HG03108 (cell line): ENCODE measurements at regions not wholly inside any gene's neighbourhood (a gene's known extent, or its start where the extent isn't known, plus 50 kb on each side); places are given as distances from the start of the nearest gene placed in this dataset.
A peak's percentile ranks its signal among the peaks of the same experiment; 100 is the strongest.
"Not testable (repeated sequence)": the region's sequence is repeated elsewhere in the genome, so short reads cannot be mapped to it uniquely, and the experiment has no call there.

ENCODE experiments used
- ATAC-seq: cut with Tn5 transposase; IDR thresholded peaks from one replicate; pipeline ENCODE4 v1.9.1; 2021; ENCODE audit warnings: moderate library complexity; ENCODE audit not compliant: unreplicated experiment

DNA sequence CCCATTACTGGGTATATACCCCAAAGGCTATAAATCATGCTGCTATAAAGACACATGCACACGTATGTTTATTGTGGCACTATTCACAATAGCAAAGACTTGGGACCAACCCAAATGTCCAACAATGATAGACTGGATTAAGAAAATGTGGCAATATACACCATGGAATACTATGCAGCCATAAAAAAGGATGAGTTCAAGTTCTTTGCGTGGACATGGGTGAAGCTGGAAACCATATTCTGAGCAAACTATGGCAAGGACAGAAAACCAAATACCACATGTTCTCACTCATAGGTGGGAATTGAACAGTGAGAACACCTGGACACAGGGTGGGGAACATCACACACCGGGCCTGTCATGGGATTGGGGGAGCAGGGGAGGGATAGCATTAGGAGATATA lies 54.4 kb upstream of the MUCL1 start:
- not testable (repeated sequence) for ATAC-seq

DNA sequence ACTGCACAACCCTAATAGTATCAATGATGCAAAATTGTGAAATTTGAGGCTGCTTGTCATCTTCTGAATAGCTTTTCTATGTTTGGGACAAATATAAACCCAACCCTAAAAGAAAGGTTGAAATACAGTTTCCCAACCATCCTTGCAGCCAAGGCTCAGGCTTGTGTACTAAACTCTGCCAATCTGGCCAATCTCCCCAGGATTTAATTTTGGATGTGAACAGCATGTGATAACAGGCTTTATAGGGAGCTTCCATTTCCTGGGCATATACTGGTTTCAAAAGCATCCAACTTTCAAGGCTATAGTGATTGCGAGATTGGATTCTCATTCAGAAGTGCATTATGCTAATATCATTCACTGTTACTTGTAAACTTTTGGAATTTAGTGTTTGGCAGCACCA lies 55.7 kb upstream of the MUCL1 start:
- no peak for ATAC-seq

DNA sequence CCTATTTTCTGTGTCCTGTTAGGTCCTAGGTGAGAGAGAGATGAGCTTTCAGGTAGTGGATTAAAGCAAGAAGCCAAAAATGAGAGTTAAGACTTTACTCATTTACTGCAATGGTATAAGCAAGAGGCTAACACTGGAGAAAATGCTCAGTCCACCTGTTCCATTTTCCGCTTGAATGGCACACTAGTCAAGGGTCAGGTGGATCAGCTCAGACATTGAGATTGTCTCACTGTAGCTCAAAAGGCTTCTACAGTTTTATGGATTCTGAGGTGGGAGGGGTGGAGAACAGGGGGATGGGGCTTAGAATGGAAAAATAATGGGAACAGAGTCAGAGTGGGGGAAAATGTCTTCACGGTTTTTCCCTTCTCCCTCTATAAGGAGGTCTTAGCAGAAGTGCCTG lies 57.3 kb upstream of the MUCL1 start:
- no peak for ATAC-seq

DNA sequence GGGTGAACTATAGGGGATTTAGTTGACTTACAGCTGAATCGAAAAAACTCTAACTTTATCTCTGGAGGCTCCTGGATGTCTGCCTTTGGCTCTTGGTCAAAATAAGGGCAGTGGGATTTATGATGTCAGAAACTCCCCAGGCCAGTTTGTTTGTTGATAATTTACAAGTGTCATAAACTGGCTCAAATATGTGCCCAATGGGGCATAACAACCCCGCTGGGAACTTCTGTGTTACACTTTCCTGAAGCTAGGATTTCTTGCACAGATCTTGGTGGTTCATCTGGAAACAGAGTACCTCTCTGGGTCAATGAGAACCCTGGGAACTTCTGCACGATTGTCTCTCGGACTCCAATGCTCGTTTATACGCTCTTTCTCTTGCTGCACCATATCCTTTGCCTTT lies 58.7 kb upstream of the MUCL1 start:
- no peak for ATAC-seq

DNA sequence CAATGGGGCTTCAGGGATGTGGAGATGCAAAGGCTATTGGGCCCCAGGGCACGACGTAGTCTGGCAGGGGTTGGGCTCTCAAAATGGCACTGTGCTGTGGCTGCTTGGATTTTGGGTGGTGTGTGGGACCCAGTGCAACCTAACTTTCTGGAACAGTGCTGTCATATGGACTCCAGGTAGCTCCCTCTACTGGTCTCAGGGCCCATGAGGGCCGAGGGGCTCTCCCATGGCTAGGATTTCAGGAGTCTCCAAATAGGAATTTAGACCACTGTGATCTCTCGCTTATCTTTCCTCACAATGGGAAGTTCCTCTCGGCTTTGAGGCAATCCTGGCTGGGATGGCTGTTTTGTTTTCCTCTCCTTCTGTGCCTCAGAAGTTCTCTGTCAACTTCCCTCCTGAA lies 68.2 kb upstream of the MUCL1 start:
- ATAC-seq, result no peak

DNA sequence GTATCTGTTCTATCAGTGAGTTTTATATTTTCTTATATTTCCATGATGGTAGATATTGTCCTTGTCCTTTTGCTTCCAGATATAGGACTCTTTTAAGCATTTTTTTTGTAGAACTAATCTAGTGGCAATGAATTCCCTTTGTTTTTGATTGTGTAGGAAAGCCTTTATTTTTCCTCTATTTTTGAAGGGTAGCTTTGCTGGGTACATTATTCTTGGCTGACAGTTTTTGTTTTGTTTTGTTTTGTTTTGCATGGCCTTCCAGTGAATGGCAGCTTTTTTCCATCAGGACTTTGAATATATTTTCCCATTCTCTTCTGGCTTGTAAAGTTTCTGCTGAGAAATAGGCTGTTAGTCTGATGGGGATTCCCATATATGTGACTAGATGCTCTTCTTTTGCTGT lies 70.2 kb upstream of the MUCL1 start:
- no peak for ATAC-seq

DNA sequence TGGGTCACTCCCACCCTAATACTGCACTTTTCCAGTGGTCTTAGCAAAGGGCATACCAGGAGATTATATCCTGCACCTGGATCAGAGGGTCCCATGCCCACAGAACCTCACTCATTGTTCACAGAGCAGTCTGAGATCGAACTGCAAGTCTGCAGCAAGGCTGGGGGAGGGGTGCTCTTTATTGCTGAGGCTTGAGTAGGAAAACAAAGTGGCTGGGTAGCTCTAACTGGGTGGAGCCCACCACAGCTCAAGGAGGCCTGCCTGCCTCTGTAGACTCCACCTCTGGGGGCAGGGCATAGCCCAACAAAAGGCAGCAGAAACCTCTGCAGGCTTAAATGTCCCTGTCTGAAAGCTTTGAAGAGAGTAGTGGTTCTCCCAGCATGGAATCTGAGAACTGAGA lies 77.3 kb upstream of the MUCL1 start:
- ATAC-seq, result not testable (repeated sequence)

DNA sequence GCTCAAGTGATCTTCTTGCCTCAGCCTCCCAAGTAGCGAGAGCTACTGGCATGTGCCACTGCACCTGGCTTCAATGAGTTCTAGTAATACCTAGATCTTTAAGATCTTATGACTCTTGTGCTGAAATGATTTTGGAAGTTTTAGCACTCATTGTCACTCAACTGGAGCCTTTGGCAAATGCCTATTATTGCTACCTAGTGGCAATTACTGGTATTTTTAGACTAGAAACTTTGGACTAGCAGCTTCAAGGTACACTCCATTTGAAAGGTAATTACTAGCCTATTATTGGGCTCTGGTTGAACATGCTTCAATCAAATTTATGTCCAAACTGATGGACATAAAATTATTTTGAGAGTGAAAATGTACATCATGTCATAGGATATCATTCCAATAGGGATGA lies 80.7 kb upstream of the MUCL1 start:
- no peak for ATAC-seq

DNA sequence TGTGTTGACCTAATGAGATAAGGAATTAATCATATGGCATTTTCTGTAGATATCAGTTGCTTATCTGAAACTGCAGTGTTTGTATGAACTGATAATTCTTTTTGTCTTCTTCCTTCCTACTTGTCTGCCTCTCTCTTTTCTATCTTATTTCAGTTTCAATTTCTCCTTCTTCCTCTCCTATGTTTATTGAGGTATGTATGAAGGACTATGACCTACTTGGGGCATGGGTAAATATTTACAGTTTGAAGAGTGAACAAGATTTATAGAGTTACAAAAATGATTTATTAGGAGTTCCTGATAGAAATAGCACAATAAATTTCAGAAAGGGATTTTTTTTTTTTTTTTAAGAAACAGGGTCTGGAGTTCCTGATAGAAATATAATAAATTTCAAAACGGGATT lies 88.7 kb upstream of the MUCL1 start:
- no peak for ATAC-seq

DNA sequence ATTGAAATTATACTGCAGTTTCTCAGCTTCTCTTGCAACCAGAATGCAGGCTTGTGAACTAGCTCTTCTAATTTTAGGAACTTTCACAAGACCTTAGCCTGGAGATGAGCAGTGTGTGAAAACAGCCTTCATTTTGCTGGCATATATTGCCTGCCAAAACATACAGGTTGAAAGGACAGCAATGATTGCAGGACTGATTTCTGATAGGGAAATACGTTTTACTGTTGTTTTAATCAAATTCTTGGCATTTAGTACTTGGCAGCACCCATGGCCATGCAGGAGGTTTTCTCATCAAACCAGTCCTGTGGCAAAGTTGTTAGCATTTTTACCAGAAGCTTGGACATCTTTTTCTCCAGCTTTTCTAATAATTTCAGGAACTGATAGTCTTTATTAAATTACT lies 91.9 kb upstream of the MUCL1 start:
- no peak for ATAC-seq

DNA sequence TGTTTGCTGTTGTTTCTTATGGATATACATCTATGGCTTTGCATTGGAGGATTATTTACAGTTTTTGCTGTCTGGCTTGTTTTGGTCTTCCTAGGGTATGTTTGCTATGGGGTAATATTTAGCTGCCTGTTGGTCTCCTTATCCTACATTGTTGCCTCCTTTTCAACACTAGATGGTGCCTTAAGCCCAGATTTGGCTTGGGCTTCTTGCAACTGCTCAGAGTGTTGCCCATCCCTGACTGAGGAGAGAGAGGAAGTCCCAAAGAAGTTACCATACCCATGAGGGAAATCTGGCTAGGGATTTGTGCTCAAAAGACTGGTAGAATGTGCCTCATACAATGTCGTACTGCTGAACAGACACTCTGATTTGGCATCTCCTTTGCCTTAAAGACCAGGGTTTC lies 94.6 kb upstream of the MUCL1 start:
- no peak for ATAC-seq

DNA sequence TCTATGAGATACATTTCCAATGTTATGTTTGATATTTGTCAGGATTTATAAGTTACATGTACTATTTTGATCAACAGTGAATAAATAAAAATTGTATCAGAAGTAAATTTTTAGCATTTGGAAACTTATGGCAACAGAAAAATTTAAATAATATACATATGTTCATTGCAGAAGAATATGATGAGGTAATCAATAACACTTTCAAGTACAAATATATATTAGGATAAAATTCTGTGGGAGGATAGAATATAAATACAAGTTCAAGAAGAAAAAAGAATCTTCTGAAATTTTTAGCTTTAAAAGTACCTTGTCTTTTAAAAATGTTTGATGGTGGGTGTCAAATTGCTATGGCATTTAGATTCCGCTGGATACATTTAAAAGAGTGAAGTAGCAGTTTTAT lies 102.8 kb upstream of the MUCL1 start:
- no peak for ATAC-seq

DNA sequence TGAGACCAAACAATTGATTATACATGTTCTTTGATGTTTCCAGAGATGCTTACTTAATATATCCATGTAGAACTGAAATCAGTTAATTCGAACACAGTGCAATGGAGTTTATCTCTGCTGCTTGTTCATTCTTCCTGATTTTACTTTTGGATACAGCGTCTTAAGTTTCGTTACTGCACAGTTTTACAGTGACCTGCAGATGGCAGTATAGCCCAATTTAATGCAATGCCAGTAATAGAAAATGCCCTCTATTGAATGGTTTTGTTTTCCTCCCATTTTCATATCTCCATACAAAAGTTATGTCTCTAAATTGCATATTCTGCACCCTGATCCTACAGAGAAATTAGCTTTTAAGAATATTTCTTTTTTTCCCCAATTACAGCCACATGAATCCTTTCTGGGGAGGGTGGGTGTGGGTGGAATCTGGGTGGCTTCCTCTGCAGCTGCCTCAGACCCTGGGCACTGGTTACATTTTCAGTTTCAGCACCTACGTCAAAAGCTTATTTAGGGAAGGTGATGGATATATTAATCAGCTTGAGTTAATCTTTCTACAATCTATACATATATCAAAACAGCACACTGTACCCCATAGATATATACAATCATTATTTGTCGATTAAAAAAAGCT lies 101.1 kb upstream of the DCD start:
- ATAC-seq, result peak; percentile 61

DNA sequence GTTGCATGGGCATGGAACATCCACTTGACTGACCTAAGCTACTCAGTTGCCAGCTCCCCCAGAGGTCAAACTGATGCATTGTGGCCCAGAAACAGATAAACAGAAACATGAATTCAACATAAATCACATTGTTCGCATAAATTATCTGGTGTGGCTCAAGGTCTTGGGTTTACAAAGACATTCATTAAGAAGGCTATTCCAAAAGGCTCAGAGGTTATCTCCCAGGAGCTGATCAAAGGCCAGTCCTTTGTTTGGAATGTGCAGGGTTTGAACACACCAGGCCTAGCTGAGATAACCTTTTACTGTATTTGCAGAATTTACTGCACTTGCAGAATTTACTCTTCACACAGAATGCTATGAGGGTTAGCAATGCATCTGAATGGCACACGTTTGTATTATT lies 96.4 kb upstream of the DCD start:
- no peak for ATAC-seq

DNA sequence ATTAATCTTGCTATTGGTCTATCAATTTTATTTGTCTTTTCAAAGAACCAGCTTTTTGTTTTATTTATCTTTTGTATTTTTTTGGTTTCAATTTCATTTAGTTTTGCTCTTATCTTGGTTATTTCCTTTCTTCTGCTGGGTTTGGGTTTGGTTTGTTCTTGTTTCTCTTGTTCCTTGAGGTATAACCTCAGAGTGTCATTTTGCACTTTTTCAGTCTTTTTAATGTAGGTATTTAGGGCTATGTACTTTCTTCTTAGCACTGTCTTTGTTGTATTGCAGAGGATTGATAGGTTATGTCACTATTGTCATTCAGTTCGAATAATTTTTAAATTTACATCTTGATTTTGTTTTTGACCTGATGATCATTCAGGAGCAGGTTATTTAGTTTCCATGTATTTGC lies 92.7 kb upstream of the DCD start:
- no peak for ATAC-seq

DNA sequence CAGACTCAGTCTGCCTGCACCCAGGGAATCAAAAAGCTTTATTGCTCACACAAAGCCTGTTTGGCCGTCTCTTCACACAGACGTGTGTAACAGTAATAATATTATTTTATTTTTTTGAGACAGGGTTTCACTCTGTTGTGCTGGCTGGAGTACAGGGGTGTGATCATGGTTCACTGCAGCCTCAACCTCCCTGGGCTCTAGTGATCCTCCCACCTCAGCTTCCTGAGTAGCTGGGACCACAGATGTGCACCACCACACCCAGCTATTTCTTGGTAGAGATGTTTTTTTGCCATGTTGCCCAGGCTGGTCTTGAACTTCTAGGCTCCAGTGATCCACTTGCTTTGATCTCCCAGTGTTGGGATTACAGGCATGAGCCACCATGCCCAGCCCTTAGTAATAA lies 88.4 kb upstream of the DCD start:
- no peak for ATAC-seq

DNA sequence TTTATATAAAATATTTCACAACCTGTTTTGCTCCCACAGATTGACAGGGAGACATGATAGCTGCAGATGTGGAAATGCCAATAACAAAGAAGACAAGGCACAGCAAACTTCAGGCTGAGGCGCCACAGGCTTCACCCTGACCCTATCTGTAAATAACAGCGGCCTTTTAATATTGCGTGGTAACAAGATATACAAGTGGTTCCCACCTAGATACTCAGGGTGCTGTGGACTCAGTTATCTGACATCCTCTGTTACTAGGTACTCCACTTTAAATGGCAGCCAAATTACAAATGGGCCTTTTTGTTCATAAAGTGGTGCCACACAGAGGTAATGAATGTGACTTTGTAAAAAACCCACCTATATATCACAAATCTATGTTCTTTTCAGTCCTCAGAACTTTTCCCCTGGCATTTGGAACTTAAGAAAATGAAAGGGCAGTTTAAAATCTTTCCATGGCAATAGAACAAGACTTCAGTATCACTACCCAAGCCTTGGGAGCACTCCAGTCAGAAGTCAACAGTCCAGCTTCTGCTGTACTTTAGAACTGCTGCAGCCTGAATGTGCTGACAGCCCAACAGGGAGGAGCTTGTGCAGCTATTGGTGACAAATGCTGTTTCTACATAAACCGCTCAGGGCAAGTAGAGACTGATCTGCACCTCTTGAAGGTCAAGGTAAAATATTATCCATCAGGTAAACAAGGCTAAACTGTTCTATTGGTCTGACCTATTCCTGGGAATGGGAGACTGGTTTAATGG lies 86.2 kb upstream of the DCD start:
- no peak for ATAC-seq

DNA sequence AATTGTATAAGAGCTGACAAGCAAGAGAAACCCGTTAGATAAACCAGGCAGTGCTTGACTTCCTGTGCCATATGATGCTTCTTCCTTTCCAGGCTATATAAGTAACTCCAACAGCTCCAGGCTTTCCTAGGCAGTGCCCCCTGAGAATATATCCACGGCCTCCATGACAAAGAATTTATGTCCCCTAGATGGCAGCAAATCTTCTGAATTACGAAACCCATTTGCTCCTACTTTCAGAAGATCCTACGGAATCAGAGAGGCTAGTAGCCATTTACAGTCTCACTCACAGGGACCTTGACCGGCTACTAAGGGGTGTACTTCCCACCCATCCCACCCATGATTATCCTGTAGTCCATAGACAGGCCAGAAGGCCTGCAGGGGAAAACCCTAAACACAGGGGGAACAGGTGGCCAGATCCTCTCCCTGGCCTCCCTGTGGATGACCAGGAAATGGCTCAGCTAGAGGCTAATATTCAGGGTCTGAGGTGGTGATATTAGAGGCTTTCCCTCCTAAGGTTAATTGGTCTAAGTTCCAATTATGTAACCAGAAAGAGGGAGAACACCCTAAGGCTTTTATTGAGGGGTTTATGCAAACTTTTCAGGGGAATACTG lies 77.2 kb upstream of the DCD start:
- no peak for ATAC-seq

DNA sequence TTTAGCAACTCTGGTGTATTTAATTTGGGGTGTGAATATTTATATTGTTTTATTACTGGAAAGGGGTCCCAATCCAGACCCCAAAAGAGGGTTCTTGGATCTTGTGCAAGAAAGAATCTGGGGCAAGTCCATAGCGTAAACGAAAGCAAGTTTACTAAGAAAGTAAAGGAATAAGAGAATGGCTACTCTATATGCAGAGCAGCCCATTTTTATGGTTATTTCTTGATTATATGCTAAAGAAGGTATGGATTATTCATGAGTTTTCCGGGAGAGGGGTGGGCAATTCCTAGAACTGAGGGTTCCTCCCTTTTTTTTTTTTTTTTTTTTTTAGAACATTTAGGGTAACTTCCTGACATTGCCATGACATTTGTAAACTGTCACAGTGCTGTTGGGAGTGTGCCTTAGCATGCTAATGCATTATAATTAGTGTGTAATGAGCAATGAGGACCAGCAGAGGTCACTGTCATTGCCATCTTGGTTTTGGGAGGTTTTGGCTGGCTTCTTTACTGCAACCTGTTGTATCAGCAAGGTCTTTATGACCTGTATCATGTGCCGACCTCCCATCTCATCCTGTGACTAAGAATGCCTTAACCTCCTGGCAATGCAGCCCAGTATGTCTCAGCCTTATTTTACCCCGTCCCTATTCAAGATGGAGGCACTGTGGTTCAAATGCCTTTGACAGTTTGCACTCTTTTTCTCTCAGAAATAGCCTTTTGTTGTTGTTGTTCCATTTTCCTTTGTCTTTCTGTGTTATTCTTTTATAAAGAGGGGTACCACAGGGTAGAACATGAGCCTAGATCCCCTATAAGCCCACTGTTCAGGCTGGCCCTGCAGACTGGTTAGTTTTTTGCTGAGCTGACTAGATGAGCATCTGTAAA lies 75.5 kb upstream of the DCD start:
- ATAC-seq, result no peak

DNA sequence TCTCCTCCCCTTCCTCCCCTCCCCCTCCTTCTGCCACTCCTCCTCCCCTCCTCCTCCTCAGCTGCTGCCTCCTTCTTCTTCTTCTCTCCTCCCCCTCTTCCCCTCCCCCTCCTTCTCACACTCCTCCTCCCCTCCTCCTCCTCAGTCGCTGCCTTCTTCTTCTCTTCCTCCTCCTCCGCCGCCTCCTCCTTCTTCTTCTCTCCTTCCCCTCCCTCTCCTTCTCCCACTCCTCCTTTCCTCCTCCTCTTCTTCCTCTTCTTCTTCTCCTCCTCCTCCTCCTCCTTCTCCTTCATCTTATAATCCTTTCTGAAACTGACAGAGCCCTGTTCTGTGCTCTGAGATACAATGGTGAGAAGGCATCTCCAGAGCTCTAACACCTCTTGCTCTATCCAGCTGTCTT lies 73.1 kb upstream of the DCD start:
- no peak for ATAC-seq

DNA sequence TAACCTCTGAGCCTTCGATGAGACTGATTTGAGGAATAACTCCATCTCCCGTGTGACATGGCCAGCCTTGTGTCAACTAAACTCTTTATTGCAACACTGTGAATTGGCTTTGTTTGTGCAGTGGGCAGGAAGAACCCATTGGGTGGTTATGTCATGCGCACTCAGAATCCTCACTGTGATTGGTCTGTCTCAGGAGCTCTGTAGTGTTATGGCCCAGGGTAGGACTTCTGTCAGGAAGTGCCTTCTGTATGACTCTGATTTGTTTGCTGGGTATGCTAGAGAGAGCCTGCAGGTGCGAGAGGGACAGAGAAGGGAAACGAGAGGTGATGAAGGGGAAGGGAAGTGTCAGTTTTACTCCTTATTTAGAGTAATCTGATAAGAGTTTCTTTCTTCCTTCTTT lies 71.5 kb upstream of the DCD start:
- no peak for ATAC-seq

DNA sequence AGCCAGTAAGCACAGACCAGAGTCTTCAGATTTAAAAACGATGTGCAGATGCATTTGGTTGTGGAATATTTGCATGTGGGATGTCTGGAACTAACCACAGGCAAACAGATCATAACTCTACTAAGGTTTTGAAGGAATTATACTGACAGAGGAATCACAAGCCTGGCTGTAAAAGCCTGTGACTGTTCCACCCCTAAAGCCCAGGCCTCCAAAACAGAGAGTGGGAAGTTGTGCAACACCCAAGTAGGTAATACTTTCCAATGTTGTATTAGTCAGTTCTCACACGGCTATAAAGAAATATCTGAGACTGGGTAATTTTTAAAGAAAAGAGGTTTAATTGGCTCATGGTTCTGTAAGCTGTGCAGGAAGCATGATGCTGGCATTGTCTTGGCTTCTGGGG lies 68.1 kb upstream of the DCD start:
- no peak for ATAC-seq
